ENCODE measurements at regions not wholly inside any gene's neighbourhood (a gene's known extent, or its start where the extent isn't known, plus 50 kb on each side); places are given as distances from the start of the nearest gene placed in this dataset.

- ChIA-PET RAD21 (ENCODE audit: unreplicated experiment) (no interaction called here), POLR2A (no interaction called here), CTCF (no interaction called here), SMC1A (ENCODE audit: uncharacterized antibody, unreplicated experiment) (interaction anchor here (0.9 kb wide), 1 partner anchor 15 kb away, joined by 3 read pairs; no protein-coding TSS in a partner anchor)
- ATAC-seq (no peak), FAIRE-seq (no peak), DNase-seq (ENCODE audit: low read depth, low spot score) (no peak)
- in situ Hi-C loops (cut with MboI) = no loop called here
- no peak for TF ChIP-seq ZNF207 (IDR thresholded peaks at IDR 0.05; ENCODE audit: borderline replicate concordance)
- TF ChIP-seq ZBTB33 (IDR thresholded peaks at IDR 0.05) = no peak
- H3K36me3 ChIP-seq (ENCODE audit: control insufficient read depth in 2 of 2, insufficient read depth in 2 of 2, low read length in 1 of 2) = no peaks in the 10 kb centered on the region
- no peaks in the 10 kb centered on the region for H3K9me3 ChIP-seq (replicated peaks; ENCODE audit: control insufficient read depth, insufficient read depth, low read length)
- no peak overlapping the region for H3K9ac ChIP-seq (ENCODE audit: control insufficient read depth, insufficient read depth, low read length)
- no peaks in the 10 kb centered on the region for H3K79me2 ChIP-seq (ENCODE audit: control insufficient read depth, insufficient read depth, low read length)
- no peaks in the 10 kb centered on the region for H4K20me1 ChIP-seq (ENCODE audit: control insufficient read depth, insufficient read depth)
- no peak overlapping the region for H2AFZ ChIP-seq (ENCODE audit: control insufficient read depth, low read depth, low read length)
- no peak overlapping the region for H3K27ac ChIP-seq (ENCODE audit: control insufficient read depth, insufficient read depth)
- H3K4me2 ChIP-seq (ENCODE audit: control insufficient read depth, insufficient read depth) = no peak overlapping the region
- 0% methylated on average over 3 of the region's 3 CpGs for WGBS (ENCODE audit: insufficient coverage, insufficient replicate concordance, low lambda C conversion rate, missing lambda C conversion rate)
- BruUV-seq (replicated peaks) = no TSS peak
- H3K4me1 ChIP-seq (ENCODE audit: control insufficient read depth, insufficient read depth, low read length) = no peaks in the 10 kb centered on the region
- intact Hi-C loops (cut with micrococcal nuclease; ENCODE audit: unreplicated experiment) = no loop called here
- no peaks in the 10 kb centered on the region for H3K27me3 ChIP-seq (replicated peaks in 1 of 2; ENCODE audit: control insufficient read depth in 2 of 2, insufficient read depth in 2 of 2, low read length in 1 of 2)
- no peak overlapping the region for H3K4me3 ChIP-seq
Measured at GRCh38 chr7:41323806-41324205, 379.1 kb downstream of the INHBA start.

GRCh38 chr7:41319581-41319980 is 383.3 kb downstream of the INHBA start:
- 0% methylated on average over 1 of the region's 1 CpG for WGBS (ENCODE audit: insufficient coverage, insufficient replicate concordance, low lambda C conversion rate, missing lambda C conversion rate)
- H3K79me2 ChIP-seq (ENCODE audit: control insufficient read depth, insufficient read depth, low read length) = no peaks in the 10 kb centered on the region
- H3K27me3 ChIP-seq (replicated peaks in 1 of 2; ENCODE audit: control insufficient read depth in 2 of 2, insufficient read depth in 2 of 2, low read length in 1 of 2) = no peaks in the 10 kb centered on the region
- H3K36me3 ChIP-seq (ENCODE audit: control insufficient read depth in 2 of 2, insufficient read depth in 2 of 2, low read length in 1 of 2) = no peaks in the 10 kb centered on the region
- in situ Hi-C loops (cut with MboI) (no loop called here), intact Hi-C loops (cut with micrococcal nuclease; ENCODE audit: unreplicated experiment) (no loop called here)
- FAIRE-seq (no peak), ATAC-seq (no peak), DNase-seq (ENCODE audit: low read depth, low spot score) (no peak)
- H4K20me1 ChIP-seq (ENCODE audit: control insufficient read depth, insufficient read depth) = no peaks in the 10 kb centered on the region
- H3K9me3 ChIP-seq (replicated peaks; ENCODE audit: control insufficient read depth, insufficient read depth, low read length) = no peaks in the 10 kb centered on the region
- no peak overlapping the region for H3K4me2 ChIP-seq (ENCODE audit: control insufficient read depth, insufficient read depth)
- no peak overlapping the region for H3K4me3 ChIP-seq
- no peak overlapping the region for H2AFZ ChIP-seq (ENCODE audit: control insufficient read depth, low read depth, low read length)
- no peak overlapping the region for H3K9ac ChIP-seq (ENCODE audit: control insufficient read depth, insufficient read depth, low read length)
- ChIA-PET POLR2A (no interaction called here), SMC1A (ENCODE audit: uncharacterized antibody, unreplicated experiment) (interaction anchor here (0.8 to 1.2 kb wide), 3 partner anchors 11 to 22 kb away, joined by 3 read pairs; no protein-coding TSS in a partner anchor), CTCF (interaction anchor here (1.0 kb wide), 1 partner anchor 316 kb away, joined by 3 read pairs; no protein-coding TSS in a partner anchor), RAD21 (ENCODE audit: unreplicated experiment) (no interaction called here)
- H3K4me1 ChIP-seq (ENCODE audit: control insufficient read depth, insufficient read depth, low read length) = no peaks in the 10 kb centered on the region
- H3K27ac ChIP-seq (ENCODE audit: control insufficient read depth, insufficient read depth) = no peak overlapping the region
- BruUV-seq (replicated peaks) = no TSS peak
- TF ChIP-seq PAX8 (IDR thresholded peaks at IDR 0.05) = no peak
- no peak for TF ChIP-seq RBBP5 (conservative IDR thresholded peaks at IDR 0.05)
- TF ChIP-seq HDAC6 (IDR thresholded peaks at IDR 0.05; ENCODE audit: unreplicated experiment) = no peak
- no peak for TF ChIP-seq TCF3 (IDR thresholded peaks at IDR 0.05; ENCODE audit: borderline replicate concordance, insufficient read depth, low read depth, low read length)
- TF ChIP-seq ESRRA (IDR thresholded peaks at IDR 0.05; ENCODE audit: low read length) = no peak
- TF ChIP-seq IRF4 (IDR thresholded peaks at IDR 0.05; ENCODE audit: low read depth, low read length) = no peak
- TF ChIP-seq NR2F1 (conservative IDR thresholded peaks at IDR 0.05) = no peak
- TF ChIP-seq BMI1 (IDR thresholded peaks at IDR 0.05; ENCODE audit: borderline replicate concordance) = no peak
- TF ChIP-seq LARP7 (IDR thresholded peaks at IDR 0.05) = no peak
- no peak for TF ChIP-seq ATF3 (IDR thresholded peaks at IDR 0.05; ENCODE audit: borderline replicate concordance, extremely low read depth, low read depth, low read length)
- no peak for TF ChIP-seq E2F8 (IDR thresholded peaks at IDR 0.05; ENCODE audit: low read depth, partially characterized antibody)

Measured in GM12878 (cell line).